NK-92 (cell line): ENCODE measurements at regions not wholly inside any gene's neighbourhood (a gene's known extent, or its start where the extent isn't known, plus 50 kb on each side); places are given as distances from the start of the nearest gene placed in this dataset.

ENCODE experiments used
- DNase-seq: peaks from one replicate; lab custom pipeline; 2025; ENCODE audit not compliant: unreplicated experiment; lab: John Stamatoyannopoulos, UW

GRCh38 chr6:165729307-165729936 lies 66.4 kb upstream of the PDE10A start:
- DNase-seq: no peak

GRCh38 chr6:165728216-165728615 lies 65.2 kb upstream of the PDE10A start:
- no peak for DNase-seq

- no peak for DNase-seq
These were observed 63.9 kb upstream of the PDE10A start for GRCh38 chr6:165726965-165727381.

GRCh38 chr6:165726290-165726875 lies 63.3 kb upstream of the PDE10A start:
- no peak for DNase-seq

- no peak for DNase-seq
These were observed 62.2 kb upstream of the PDE10A start for GRCh38 chr6:165725201-165725600.

- no peak for DNase-seq
These were observed 60.3 kb upstream of the PDE10A start for GRCh38 chr6:165723326-165723725.

GRCh38 chr6:165722022-165722421 lies 59.0 kb upstream of the PDE10A start:
- no peak for DNase-seq

- no peak for DNase-seq
These were observed 58.3 kb upstream of the PDE10A start for GRCh38 chr6:165721356-165721755.

- no peak for DNase-seq
These were observed 55.5 kb upstream of the PDE10A start for GRCh38 chr6:165718491-165718891.

- no peak for DNase-seq
These were observed 54.9 kb upstream of the PDE10A start for GRCh38 chr6:165717732-165718465.

GRCh38 chr6:165716886-165717285 lies 53.8 kb upstream of the PDE10A start:
- DNase-seq: no peak

- no peak for DNase-seq
These were observed 52.4 kb upstream of the PDE10A start for GRCh38 chr6:165715428-165715827.

GRCh38 chr6:165714907-165715306 lies 51.9 kb upstream of the PDE10A start:
- DNase-seq: no peak

- DNase-seq: no peak
These were observed 50.9 kb upstream of the PDE10A start for GRCh38 chr6:165713845-165714466.
